Brain microvascular endothelial cell (primary cell): ENCODE measurements at regions not wholly inside any gene's neighbourhood (a gene's known extent, or its start where the extent isn't known, plus 50 kb on each side); places are given as distances from the start of the nearest gene placed in this dataset.

Experiments
- DNase-seq: peaks from one replicate; pipeline ENCODE4 v3.0.0-alpha.2; 2020
- H3K27ac ChIP-seq: fragments of 250-450 bp; sonication (Bioruptor Pico); 2 replicates; pipeline ENCODE4 v1.5.1; 2020; ENCODE audit warnings: mild to moderate bottlenecking, moderate library complexity
- H3K27me3 ChIP-seq: fragments of 250-450 bp; sonication (Bioruptor Pico); replicated peaks from 2 replicates; pipeline ENCODE4 v1.5.1; 2020; ENCODE audit warnings: mild to moderate bottlenecking
- H3K36me3 ChIP-seq: fragments of 250-450 bp; sonication (Bioruptor Pico); replicated peaks from 2 replicates; pipeline ENCODE4 v1.5.1; 2020; ENCODE audit warnings: mild to moderate bottlenecking
- H3K4me3 ChIP-seq: 2 replicates; pipeline ENCODE4 v1.5.1; 2011; ENCODE audit warnings: low read depth, mild to moderate bottlenecking, control low read depth, low read length, moderate library complexity
- in situ Hi-C: cut with HindIII; loops from 2 replicates; pipeline ENCODE4 v1.10.0; 2017; ENCODE audit warnings: low sequenced_read_pairs, low pct_ligation_motif_present
- TF ChIP-seq, protein P1 (sequence below): IDR thresholded peaks from 2 replicates; pipeline ENCODE4 v1.5.1; 2011; ENCODE audit warnings: low read depth, mild to moderate bottlenecking, moderate library complexity, low read length, control low read depth, inconsistent platforms; ENCODE audit errors: missing control alignments

DNA sequence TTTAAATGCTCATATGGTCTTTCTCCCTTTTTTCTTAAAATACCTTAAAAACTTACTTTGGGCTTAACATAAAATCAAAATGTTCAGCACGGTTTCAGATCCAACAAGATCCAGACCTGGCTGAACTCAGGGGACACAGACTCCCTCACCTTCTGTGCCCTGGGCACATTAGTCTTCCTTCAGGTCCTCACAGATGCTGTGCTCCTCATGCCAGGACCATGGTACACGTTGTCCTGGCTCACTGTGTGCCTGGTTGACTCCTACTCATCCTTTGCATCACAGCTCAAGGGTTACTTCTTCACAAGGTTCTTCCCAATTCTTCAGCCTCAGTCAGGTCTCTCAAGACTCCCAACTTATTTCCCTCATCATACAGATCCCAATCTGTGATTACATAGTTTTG is 73.6 kb upstream of the TCF21 start:
- in situ Hi-C loops, result no loop called here
- TF ChIP-seq, protein P1, sequence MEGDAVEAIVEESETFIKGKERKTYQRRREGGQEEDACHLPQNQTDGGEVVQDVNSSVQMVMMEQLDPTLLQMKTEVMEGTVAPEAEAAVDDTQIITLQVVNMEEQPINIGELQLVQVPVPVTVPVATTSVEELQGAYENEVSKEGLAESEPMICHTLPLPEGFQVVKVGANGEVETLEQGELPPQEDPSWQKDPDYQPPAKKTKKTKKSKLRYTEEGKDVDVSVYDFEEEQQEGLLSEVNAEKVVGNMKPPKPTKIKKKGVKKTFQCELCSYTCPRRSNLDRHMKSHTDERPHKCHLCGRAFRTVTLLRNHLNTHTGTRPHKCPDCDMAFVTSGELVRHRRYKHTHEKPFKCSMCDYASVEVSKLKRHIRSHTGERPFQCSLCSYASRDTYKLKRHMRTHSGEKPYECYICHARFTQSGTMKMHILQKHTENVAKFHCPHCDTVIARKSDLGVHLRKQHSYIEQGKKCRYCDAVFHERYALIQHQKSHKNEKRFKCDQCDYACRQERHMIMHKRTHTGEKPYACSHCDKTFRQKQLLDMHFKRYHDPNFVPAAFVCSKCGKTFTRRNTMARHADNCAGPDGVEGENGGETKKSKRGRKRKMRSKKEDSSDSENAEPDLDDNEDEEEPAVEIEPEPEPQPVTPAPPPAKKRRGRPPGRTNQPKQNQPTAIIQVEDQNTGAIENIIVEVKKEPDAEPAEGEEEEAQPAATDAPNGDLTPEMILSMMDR, result no peak
- Histone ChIP-seq H3K36me3 (no peaks in the 10 kb centered on the region), H3K27ac (no peak overlapping the region), H3K27me3 (no peaks in the 10 kb centered on the region), H3K4me3 (no peak overlapping the region)
- DNase-seq, result no peak

DNA sequence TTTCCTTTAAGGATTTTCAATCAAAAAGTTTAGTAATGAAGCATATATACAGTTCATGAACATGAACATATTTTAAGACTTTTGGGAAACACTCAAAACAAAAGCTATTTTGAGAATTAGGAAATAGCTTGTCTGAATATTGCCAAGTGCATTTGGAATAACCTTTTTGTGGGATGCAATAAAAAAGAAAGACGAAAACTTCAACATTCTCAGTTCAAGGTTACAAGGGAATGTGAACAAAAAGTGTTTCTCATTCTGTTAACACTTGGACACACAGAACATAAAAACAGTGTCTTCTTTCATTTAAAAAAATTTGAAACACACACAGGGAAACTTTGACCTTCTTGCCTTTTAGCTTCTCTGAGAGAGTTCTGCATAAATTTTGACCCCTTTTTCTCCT is 72.7 kb upstream of the TCF21 start:
- Histone ChIP-seq H3K27me3 (no peaks in the 10 kb centered on the region), H3K27ac (no peak overlapping the region), H3K4me3 (no peak overlapping the region), H3K36me3 (no peaks in the 10 kb centered on the region)
- no peak for DNase-seq
- in situ Hi-C loops, result no loop called here
- TF ChIP-seq, protein P1, result no peak

DNA sequence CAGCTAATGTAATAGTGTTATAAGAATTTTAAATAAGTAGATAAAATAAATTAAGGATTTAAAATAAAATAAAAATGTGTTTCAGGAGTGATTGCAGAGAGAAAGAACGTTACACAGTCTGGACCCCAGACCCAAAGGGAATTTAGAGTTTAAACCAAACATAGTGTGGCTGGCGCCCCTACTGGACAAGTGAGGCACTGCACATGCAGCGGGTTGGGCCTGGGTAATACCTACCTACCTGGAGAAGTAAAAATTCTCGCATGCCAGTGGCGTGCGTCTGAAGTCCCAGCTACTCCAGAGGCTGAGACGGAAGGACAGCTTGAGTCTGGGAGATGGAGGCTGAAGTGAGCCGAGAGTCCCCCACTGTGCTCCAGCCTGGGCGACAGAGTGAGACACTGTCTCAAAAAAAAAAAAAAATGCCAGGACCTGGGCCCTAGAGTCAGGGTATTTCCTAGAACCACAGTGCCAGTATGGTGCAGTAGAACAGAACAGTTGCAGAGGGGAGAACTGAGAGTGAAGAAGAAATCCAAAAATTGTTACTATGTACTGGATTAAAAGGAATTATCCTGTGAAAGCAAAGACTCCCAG is 71.4 kb upstream of the TCF21 start:
- TF ChIP-seq, protein P1, result peak; percentile 77
- in situ Hi-C loops, result no loop called here
- no peaks in the 10 kb centered on the region for H3K36me3 ChIP-seq
- no peak for DNase-seq
- H3K4me3 ChIP-seq, result no peak overlapping the region
- no peaks in the 10 kb centered on the region for H3K27me3 ChIP-seq
- no peak overlapping the region for H3K27ac ChIP-seq

DNA sequence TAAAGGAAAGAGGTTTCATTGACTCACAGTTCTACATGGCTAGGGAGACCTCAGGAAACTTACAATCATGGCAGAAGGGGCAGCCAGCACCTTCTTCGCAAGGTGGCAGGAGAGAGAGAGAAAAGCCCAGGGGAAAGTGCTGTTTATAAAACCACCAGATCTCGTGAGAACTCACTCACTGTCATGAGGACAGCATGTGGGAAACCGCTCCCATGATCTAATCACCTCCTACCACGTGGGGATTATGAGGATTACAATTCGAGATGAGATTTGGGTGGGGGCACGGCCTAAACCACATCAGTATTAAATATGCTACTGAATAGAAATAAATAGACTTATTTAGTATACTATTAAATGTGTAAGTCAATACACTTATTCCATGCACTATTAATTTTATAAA is 70.6 kb upstream of the TCF21 start:
- Histone ChIP-seq H3K27ac (no peak overlapping the region), H3K27me3 (no peaks in the 10 kb centered on the region), H3K36me3 (no peaks in the 10 kb centered on the region), H3K4me3 (no peak overlapping the region)
- in situ Hi-C loops, result no loop called here
- DNase-seq, result no peak
- TF ChIP-seq, protein P1, result no peak

DNA sequence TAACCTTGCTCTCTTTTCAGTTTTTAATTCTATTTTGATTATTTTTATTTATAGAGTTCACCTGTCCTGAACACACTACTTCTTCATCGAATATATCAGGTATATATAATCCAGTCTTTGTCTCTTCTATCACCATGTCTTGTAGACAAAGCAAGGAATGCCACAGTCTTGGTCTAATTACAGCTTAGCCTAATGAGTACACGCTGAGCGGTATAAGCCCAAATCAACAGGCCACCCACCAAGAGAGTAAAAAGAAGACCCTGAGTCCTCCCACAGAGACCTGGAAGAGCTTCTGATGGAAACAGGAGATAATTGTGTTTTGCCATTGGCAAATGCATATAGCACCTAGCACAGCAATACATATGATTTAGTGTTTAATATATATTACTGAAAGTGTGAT is 68.7 kb upstream of the TCF21 start:
- no peaks in the 10 kb centered on the region for H3K36me3 ChIP-seq
- H3K27ac ChIP-seq, result no peak overlapping the region
- in situ Hi-C loops, result no loop called here
- no peaks in the 10 kb centered on the region for H3K27me3 ChIP-seq
- H3K4me3 ChIP-seq, result no peak overlapping the region
- TF ChIP-seq, protein P1, result no peak
- DNase-seq, result no peak

DNA sequence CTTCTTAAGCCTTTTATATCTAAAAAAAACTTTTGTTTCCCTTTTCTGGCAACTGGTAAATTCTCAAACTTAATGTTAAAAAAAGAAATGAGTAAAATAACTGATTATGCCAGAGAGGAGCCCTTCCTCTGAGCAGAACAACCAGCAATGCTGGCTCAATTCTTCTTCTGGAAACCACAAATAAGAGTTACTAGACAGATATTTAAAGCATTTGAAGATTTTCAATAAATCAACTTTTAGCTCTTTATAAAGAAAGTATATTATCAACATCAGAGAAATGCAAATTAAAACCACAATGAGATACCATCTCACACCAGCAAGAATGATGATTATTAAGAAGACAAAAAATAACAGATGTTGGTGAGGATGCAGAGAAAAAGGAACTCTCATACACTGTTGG is 61.1 kb upstream of the TCF21 start:
- Histone ChIP-seq H3K4me3 (no peak overlapping the region), H3K36me3 (no peaks in the 10 kb centered on the region), H3K27ac (no peak overlapping the region), H3K27me3 (no peaks in the 10 kb centered on the region)
- in situ Hi-C loops, result no loop called here
- TF ChIP-seq, protein P1, result no peak
- no peak for DNase-seq
